ENCODE measurements at regions not wholly inside any gene's neighbourhood (a gene's known extent, or its start where the extent isn't known, plus 50 kb on each side); places are given as distances from the start of the nearest gene placed in this dataset.

DNA sequence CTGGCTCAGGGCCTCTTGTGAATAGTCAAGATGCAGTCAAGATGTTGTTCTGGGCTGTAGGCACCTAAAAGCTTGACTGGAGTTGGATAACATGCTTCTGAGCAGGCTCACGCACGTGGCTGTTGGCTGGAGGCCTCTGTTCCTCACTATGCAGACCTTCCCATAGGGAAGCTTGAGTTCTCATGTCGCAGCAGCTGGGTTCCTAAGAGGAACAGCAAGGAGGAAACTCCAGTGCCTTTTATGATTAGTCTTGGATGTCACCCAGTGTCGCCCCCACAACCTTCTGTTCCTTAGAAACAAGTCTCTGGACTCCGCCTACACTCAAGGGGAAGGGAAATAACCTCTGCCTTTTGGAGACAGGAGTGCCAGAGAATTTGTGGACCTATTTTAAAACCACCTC, 210.7 kb downstream of the BCAS1 start:
- TF ChIP-seq, protein P1, sequence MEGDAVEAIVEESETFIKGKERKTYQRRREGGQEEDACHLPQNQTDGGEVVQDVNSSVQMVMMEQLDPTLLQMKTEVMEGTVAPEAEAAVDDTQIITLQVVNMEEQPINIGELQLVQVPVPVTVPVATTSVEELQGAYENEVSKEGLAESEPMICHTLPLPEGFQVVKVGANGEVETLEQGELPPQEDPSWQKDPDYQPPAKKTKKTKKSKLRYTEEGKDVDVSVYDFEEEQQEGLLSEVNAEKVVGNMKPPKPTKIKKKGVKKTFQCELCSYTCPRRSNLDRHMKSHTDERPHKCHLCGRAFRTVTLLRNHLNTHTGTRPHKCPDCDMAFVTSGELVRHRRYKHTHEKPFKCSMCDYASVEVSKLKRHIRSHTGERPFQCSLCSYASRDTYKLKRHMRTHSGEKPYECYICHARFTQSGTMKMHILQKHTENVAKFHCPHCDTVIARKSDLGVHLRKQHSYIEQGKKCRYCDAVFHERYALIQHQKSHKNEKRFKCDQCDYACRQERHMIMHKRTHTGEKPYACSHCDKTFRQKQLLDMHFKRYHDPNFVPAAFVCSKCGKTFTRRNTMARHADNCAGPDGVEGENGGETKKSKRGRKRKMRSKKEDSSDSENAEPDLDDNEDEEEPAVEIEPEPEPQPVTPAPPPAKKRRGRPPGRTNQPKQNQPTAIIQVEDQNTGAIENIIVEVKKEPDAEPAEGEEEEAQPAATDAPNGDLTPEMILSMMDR (IDR thresholded peaks at IDR 0.05; ENCODE audit: low read depth, low read length, missing input control), result no peak
- TF ChIP-seq EGR1 (IDR thresholded peaks at IDR 0.05; ENCODE audit: low read depth in 2 of 2), result no peak
- TF ChIP-seq, protein P2, sequence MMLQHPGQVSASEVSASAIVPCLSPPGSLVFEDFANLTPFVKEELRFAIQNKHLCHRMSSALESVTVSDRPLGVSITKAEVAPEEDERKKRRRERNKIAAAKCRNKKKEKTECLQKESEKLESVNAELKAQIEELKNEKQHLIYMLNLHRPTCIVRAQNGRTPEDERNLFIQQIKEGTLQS (IDR thresholded peaks at IDR 0.05), result no peak
- TF ChIP-seq, protein P3, sequence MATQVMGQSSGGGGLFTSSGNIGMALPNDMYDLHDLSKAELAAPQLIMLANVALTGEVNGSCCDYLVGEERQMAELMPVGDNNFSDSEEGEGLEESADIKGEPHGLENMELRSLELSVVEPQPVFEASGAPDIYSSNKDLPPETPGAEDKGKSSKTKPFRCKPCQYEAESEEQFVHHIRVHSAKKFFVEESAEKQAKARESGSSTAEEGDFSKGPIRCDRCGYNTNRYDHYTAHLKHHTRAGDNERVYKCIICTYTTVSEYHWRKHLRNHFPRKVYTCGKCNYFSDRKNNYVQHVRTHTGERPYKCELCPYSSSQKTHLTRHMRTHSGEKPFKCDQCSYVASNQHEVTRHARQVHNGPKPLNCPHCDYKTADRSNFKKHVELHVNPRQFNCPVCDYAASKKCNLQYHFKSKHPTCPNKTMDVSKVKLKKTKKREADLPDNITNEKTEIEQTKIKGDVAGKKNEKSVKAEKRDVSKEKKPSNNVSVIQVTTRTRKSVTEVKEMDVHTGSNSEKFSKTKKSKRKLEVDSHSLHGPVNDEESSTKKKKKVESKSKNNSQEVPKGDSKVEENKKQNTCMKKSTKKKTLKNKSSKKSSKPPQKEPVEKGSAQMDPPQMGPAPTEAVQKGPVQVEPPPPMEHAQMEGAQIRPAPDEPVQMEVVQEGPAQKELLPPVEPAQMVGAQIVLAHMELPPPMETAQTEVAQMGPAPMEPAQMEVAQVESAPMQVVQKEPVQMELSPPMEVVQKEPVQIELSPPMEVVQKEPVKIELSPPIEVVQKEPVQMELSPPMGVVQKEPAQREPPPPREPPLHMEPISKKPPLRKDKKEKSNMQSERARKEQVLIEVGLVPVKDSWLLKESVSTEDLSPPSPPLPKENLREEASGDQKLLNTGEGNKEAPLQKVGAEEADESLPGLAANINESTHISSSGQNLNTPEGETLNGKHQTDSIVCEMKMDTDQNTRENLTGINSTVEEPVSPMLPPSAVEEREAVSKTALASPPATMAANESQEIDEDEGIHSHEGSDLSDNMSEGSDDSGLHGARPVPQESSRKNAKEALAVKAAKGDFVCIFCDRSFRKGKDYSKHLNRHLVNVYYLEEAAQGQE (IDR thresholded peaks at IDR 0.05), result no peak
- TF ChIP-seq TAF1 (conservative IDR thresholded peaks at IDR 0.05), result no peak
- TF ChIP-seq, protein P4, sequence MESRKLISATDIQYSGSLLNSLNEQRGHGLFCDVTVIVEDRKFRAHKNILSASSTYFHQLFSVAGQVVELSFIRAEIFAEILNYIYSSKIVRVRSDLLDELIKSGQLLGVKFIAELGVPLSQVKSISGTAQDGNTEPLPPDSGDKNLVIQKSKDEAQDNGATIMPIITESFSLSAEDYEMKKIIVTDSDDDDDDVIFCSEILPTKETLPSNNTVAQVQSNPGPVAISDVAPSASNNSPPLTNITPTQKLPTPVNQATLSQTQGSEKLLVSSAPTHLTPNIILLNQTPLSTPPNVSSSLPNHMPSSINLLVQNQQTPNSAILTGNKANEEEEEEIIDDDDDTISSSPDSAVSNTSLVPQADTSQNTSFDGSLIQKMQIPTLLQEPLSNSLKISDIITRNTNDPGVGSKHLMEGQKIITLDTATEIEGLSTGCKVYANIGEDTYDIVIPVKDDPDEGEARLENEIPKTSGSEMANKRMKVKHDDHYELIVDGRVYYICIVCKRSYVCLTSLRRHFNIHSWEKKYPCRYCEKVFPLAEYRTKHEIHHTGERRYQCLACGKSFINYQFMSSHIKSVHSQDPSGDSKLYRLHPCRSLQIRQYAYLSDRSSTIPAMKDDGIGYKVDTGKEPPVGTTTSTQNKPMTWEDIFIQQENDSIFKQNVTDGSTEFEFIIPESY (IDR thresholded peaks at IDR 0.05), result no peak

All from liver (tissue), 3 donors.